ENCODE measurements at regions not wholly inside any gene's neighbourhood (a gene's known extent, or its start where the extent isn't known, plus 50 kb on each side); places are given as distances from the start of the nearest gene placed in this dataset.
A peak's percentile ranks its signal among the peaks of the same experiment; 100 is the strongest.

- DNase-seq (ENCODE audit: low read depth, low spot score) = no peak
Observed at GRCh38 chr6:102195311-102195710, 801.8 kb downstream of the GRIK2 start.

GRCh38 chr6:102197211-102197610 lies 803.7 kb downstream of the GRIK2 start:
- TF ChIP-seq EZH2 (IDR thresholded peaks at IDR 0.05) = no peak
- TF ChIP-seq FOXP2 (optimal IDR thresholded peaks at IDR 0.05; ENCODE audit: control extremely low read depth, extremely low read length, insufficient read depth) = no peak
- no peak for TF ChIP-seq POLR2AphosphoS5 (IDR thresholded peaks at IDR 0.05; ENCODE audit: borderline replicate concordance, low read depth, low read length)
- no peak overlapping the region for H3K4me3 ChIP-seq
- H3K27ac ChIP-seq = no peak overlapping the region
- no peak for DNase-seq (ENCODE audit: low read depth, low spot score)
- no peaks in the 10 kb centered on the region for H3K36me3 ChIP-seq (ENCODE audit: insufficient read depth, low read length)
- no peak overlapping the region for H3K9ac ChIP-seq (ENCODE audit: insufficient read length)
- peaks cover 21% of the 10 kb centered on the region; the same call in 1 of the 2 replicates for H3K9me3 ChIP-seq (ENCODE audit: low read depth, low read length)

More at GRCh38 chr6:102195311-102195710, 801.8 kb downstream of the GRIK2 start:
- Histone ChIP-seq H3K9me3 (ENCODE audit: low read depth, low read length) (peaks cover 21% of the 10 kb centered on the region; the same call in 1 of the 2 replicates), H3K27ac (no peak overlapping the region), H3K9ac (ENCODE audit: insufficient read length) (no peak overlapping the region), H3K36me3 (ENCODE audit: insufficient read depth, low read length) (no peaks in the 10 kb centered on the region), H3K4me3 (no peak overlapping the region)
- TF ChIP-seq FOXP2 (optimal IDR thresholded peaks at IDR 0.05; ENCODE audit: control extremely low read depth, extremely low read length, insufficient read depth) (no peak), POLR2AphosphoS5 (IDR thresholded peaks at IDR 0.05; ENCODE audit: borderline replicate concordance, low read depth, low read length) (no peak), EZH2 (IDR thresholded peaks at IDR 0.05) (no peak)

GRCh38 chr6:102204351-102204750 lies 810.8 kb downstream of the GRIK2 start:
- peak; percentile 14 for TF ChIP-seq FOXP2 (optimal IDR thresholded peaks at IDR 0.05; ENCODE audit: control extremely low read depth, extremely low read length, insufficient read depth)
- TF ChIP-seq EZH2 (IDR thresholded peaks at IDR 0.05) = no peak
- Histone ChIP-seq H3K27ac (0 out of 2 replicates have a peak overlapping the region, but pooled peaks have one; percentile 4), H3K9me3 (ENCODE audit: low read depth, low read length) (no peaks in the 10 kb centered on the region), H3K36me3 (ENCODE audit: insufficient read depth, low read length) (no peaks in the 10 kb centered on the region), H3K9ac (ENCODE audit: insufficient read length) (no peak overlapping the region), H3K4me3 (no peak overlapping the region)
- DNase-seq (ENCODE audit: low read depth, low spot score) = no peak

- no peak overlapping the region for H3K4me3 ChIP-seq
- H3K36me3 ChIP-seq (ENCODE audit: insufficient read depth, low read length) = no peaks in the 10 kb centered on the region
- H3K9me3 ChIP-seq (ENCODE audit: low read depth, low read length) = no peaks in the 10 kb centered on the region; the same call in 1 of the 2 replicates
- H3K27ac ChIP-seq = no peak overlapping the region
- DNase-seq (ENCODE audit: low read depth, low spot score) = no peak
- H3K9ac ChIP-seq (ENCODE audit: insufficient read length) = no peak overlapping the region
- TF ChIP-seq FOXP2 (optimal IDR thresholded peaks at IDR 0.05; ENCODE audit: control extremely low read depth, extremely low read length, insufficient read depth) (no peak), EZH2 (IDR thresholded peaks at IDR 0.05) (no peak), POLR2AphosphoS5 (IDR thresholded peaks at IDR 0.05; ENCODE audit: borderline replicate concordance, low read depth, low read length) (no peak)
Observed at GRCh38 chr6:102215425-102215824, 821.9 kb downstream of the GRIK2 start.

- no peak for TF ChIP-seq EZH2 (IDR thresholded peaks at IDR 0.05)
- no peak for TF ChIP-seq POLR2AphosphoS5 (IDR thresholded peaks at IDR 0.05; ENCODE audit: borderline replicate concordance, low read depth, low read length)
- TF ChIP-seq FOXP2 (optimal IDR thresholded peaks at IDR 0.05; ENCODE audit: control extremely low read depth, extremely low read length, insufficient read depth) = no peak
- H3K9ac ChIP-seq (ENCODE audit: insufficient read length) = no peak overlapping the region
- H3K36me3 ChIP-seq (ENCODE audit: insufficient read depth, low read length) = no peaks in the 10 kb centered on the region
- no peak for DNase-seq (ENCODE audit: low read depth, low spot score)
- no peaks in the 10 kb centered on the region; the same call in 1 of the 2 replicates for H3K9me3 ChIP-seq (ENCODE audit: low read depth, low read length)
- no peak overlapping the region for H3K27ac ChIP-seq
- no peak overlapping the region for H3K4me3 ChIP-seq
Observed at GRCh38 chr6:102216232-102216631, 822.7 kb downstream of the GRIK2 start.

DNA sequence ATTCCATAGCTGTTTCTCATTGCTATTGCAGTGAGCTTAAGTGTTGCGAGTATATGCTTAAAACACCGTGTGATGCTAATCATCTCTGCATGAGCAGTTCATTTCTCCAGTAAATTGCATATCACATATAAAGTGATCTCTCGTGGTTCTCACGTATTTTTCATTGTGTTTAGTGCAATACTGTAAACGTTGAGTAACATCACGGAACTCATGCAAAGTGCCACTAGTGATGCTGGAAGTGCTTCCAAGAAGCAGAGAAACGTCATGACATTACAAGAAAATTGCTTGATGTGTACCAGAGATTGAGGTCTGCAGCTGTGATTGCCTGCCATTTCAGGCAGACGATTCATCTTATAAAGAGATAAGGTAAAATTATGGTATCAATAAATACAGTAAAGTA lies 830.4 kb downstream of the GRIK2 start:
- no peaks in the 10 kb centered on the region for H3K9me3 ChIP-seq (ENCODE audit: low read depth, low read length)
- H3K4me3 ChIP-seq = no peak overlapping the region
- no peak overlapping the region for H3K9ac ChIP-seq (ENCODE audit: insufficient read length)
- TF ChIP-seq EZH2 (IDR thresholded peaks at IDR 0.05) = no peak
- TF ChIP-seq POLR2AphosphoS5 (IDR thresholded peaks at IDR 0.05; ENCODE audit: borderline replicate concordance, low read depth, low read length) = no peak
- TF ChIP-seq FOXP2 (optimal IDR thresholded peaks at IDR 0.05; ENCODE audit: control extremely low read depth, extremely low read length, insufficient read depth) = no peak
- no peaks in the 10 kb centered on the region for H3K36me3 ChIP-seq (ENCODE audit: insufficient read depth, low read length)
- no peak overlapping the region for H3K27ac ChIP-seq
- no peak for DNase-seq (ENCODE audit: low read depth, low spot score)

- no peaks in the 10 kb centered on the region for H3K9me3 ChIP-seq (ENCODE audit: low read depth, low read length)
- H3K27ac ChIP-seq = peak overlapping the region; percentile 66
- DNase-seq (ENCODE audit: low read depth, low spot score) = peak; percentile 16
- no peak overlapping the region for H3K9ac ChIP-seq (ENCODE audit: insufficient read length)
- H3K36me3 ChIP-seq (ENCODE audit: insufficient read depth, low read length) = no peaks in the 10 kb centered on the region
- no peak overlapping the region for H3K4me3 ChIP-seq
- TF ChIP-seq FOXP2 (optimal IDR thresholded peaks at IDR 0.05; ENCODE audit: control extremely low read depth, extremely low read length, insufficient read depth) (no peak), POLR2AphosphoS5 (IDR thresholded peaks at IDR 0.05; ENCODE audit: borderline replicate concordance, low read depth, low read length) (no peak), EZH2 (IDR thresholded peaks at IDR 0.05) (no peak)
Observed at GRCh38 chr6:102229271-102229670, 835.8 kb downstream of the GRIK2 start.

Measured in SK-N-MC (cell line).